HG03354 (cell line): ENCODE measurements at regions not wholly inside any gene's neighbourhood (a gene's known extent, or its start where the extent isn't known, plus 50 kb on each side); places are given as distances from the start of the nearest gene placed in this dataset.

ENCODE experiments used
- ATAC-seq: cut with Tn5 transposase; IDR thresholded peaks from one replicate; pipeline ENCODE4 v1.9.1; 2021; ENCODE audit warnings: mild to moderate bottlenecking; ENCODE audit not compliant: unreplicated experiment, poor library complexity, severe bottlenecking

- ATAC-seq = no peak
Observed at GRCh38 chr2:153052807-153053559, 334.6 kb downstream of the ARL6IP6 start.

GRCh38 chr2:153047220-153047619 is 328.8 kb downstream of the ARL6IP6 start:
- no peak for ATAC-seq

- ATAC-seq = no peak
Observed at GRCh38 chr2:153043385-153043784, 325.0 kb downstream of the ARL6IP6 start.

GRCh38 chr2:153028626-153029025 is 310.2 kb downstream of the ARL6IP6 start:
- no peak for ATAC-seq

GRCh38 chr2:153027533-153027932 is 309.1 kb downstream of the ARL6IP6 start:
- no peak for ATAC-seq

- ATAC-seq = no peak
Observed at GRCh38 chr2:153020201-153020600, 301.8 kb downstream of the ARL6IP6 start.

GRCh38 chr2:153005071-153005730 is 286.8 kb downstream of the ARL6IP6 start:
- ATAC-seq = no peak

- ATAC-seq = no peak
Observed at GRCh38 chr2:153004627-153005026, 286.2 kb downstream of the ARL6IP6 start.

GRCh38 chr2:152974146-152974545 is 255.7 kb downstream of the ARL6IP6 start:
- ATAC-seq = no peak

- ATAC-seq = no peak
Observed at GRCh38 chr2:152971685-152972084, 253.3 kb downstream of the ARL6IP6 start.

GRCh38 chr2:152962446-152962845 is 244.0 kb downstream of the ARL6IP6 start:
- ATAC-seq = no peak

GRCh38 chr2:152961351-152961750 is 242.9 kb downstream of the ARL6IP6 start:
- ATAC-seq = no peak

GRCh38 chr2:152950126-152950525 is 231.7 kb downstream of the ARL6IP6 start:
- ATAC-seq = no peak

- ATAC-seq = no peak
Observed at GRCh38 chr2:152944099-152944498, 225.7 kb downstream of the ARL6IP6 start.

- ATAC-seq = no peak
Observed at GRCh38 chr2:152942940-152943440, 224.6 kb downstream of the ARL6IP6 start.

- no peak for ATAC-seq
Observed at GRCh38 chr2:152930501-152930900, 212.1 kb downstream of the ARL6IP6 start.

GRCh38 chr2:152929628-152930027 is 211.2 kb downstream of the ARL6IP6 start:
- ATAC-seq = no peak

GRCh38 chr2:152925547-152926448 is 207.4 kb downstream of the ARL6IP6 start:
- ATAC-seq = peak; percentile 94

GRCh38 chr2:152924722-152925121 is 206.3 kb downstream of the ARL6IP6 start:
- no peak for ATAC-seq

- ATAC-seq = no peak
Observed at GRCh38 chr2:152924219-152924618, 205.8 kb downstream of the ARL6IP6 start.
